Retinal pigment epithelial cell (primary cell): ENCODE measurements at regions not wholly inside any gene's neighbourhood (a gene's known extent, or its start where the extent isn't known, plus 50 kb on each side); places are given as distances from the start of the nearest gene placed in this dataset.

Source experiments
- DNase-seq: peaks from one replicate; pipeline ENCODE4 v3.0.0-alpha.2; 2010; ENCODE audit warnings: low read depth
- H3K4me3 ChIP-seq: 2 replicates; pipeline ENCODE4 v1.5.1; 2011; ENCODE audit warnings: mild to moderate bottlenecking, low read length, control low read depth, moderate library complexity
- TF ChIP-seq, protein P1 (sequence below): conservative IDR thresholded peaks from 2 replicates; pipeline ENCODE4 v1.5.1; 2011; ENCODE audit warnings: low read depth, low read length, control low read depth, inconsistent platforms

DNA sequence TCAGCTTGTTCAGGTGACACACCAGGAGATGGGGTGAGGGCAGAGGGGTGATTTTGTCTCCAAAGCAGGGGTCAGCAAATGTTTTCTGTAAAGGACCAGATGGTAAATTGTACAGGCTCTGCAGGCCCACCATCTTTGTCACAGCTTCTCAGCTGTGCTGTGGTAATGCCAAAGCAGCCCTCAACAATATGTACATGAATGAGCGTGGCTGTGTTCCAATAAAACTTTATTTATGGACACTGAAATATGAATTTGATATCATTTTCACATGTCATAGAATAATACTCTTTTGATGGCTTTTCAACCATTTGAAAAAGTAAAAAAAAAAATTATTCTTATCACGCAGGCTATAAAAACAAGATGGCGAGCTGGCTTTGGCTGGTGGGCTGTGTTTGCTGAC is 206.4 kb upstream of the RPL38 start:
- no peak overlapping the region for H3K4me3 ChIP-seq
- no peak for DNase-seq
- TF ChIP-seq, protein P1, sequence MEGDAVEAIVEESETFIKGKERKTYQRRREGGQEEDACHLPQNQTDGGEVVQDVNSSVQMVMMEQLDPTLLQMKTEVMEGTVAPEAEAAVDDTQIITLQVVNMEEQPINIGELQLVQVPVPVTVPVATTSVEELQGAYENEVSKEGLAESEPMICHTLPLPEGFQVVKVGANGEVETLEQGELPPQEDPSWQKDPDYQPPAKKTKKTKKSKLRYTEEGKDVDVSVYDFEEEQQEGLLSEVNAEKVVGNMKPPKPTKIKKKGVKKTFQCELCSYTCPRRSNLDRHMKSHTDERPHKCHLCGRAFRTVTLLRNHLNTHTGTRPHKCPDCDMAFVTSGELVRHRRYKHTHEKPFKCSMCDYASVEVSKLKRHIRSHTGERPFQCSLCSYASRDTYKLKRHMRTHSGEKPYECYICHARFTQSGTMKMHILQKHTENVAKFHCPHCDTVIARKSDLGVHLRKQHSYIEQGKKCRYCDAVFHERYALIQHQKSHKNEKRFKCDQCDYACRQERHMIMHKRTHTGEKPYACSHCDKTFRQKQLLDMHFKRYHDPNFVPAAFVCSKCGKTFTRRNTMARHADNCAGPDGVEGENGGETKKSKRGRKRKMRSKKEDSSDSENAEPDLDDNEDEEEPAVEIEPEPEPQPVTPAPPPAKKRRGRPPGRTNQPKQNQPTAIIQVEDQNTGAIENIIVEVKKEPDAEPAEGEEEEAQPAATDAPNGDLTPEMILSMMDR = no peak

DNA sequence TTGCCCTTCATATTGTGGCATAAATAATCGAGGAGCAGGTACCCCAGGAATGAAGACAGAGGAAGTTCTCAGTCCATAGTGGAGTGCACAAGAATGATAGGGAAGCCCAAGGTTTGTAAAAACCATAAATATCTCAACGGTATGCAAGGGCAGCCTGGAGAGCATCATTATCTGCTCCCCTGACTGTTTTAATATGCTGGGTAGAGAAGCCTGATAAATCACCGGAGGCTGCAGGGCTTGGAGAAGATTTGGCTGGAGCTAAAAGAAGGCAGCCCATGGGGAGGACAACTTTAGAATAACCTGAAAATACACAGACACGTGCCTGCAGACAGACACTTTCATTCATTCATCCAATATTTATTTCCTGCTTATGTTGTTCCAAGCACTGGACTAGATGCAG is 205.2 kb upstream of the RPL38 start:
- TF ChIP-seq, protein P1 = no peak
- H3K4me3 ChIP-seq = no peak overlapping the region
- no peak for DNase-seq

DNA sequence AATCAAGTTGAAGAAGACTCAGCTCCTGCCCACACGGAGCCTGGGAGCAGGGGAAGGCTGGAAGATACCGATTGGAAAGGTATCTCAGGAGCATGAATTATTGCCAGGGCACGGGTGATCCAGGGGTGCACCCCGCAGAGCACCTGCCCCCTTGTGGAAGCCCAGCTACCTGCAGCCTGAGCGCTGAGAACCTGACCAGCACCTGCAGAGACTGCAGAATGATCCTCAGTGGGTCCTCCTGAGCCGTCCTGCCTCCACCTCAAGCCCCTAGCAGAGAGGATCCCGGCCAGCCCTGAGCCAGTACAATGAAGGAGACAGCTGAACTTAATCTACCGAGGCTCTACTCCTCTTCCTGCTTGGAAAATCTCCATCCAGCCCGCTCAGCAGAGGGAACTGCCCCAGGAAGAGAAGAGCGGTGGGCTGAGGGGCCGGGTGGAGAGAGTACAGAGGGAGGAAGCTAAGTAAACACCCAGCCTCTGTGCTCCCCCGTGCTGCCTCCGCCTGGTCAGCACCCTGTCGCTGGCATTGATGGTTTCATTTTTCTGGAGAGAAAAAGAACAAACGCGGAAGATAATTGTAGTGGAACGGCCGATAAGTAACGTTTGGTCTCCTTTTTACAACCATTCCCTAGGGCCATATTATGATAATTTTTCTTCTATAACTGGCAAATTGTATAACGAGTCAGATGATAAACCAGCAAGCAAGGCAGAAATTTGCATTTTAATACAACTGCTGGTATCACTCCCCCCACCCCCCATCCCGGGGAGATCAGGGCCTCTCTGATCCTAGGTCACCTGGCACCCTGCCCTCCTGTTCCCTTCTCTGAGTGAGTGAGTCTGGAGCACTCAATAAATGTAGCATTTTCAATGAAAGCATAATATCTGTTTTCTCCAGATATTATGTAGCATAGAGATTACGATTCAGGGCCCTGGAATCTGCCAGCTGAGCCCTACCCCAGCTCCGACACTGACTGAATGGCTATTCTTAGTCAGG is 204.5 kb upstream of the RPL38 start:
- no peak overlapping the region for H3K4me3 ChIP-seq
- TF ChIP-seq, protein P1 = peak; percentile 56
- no peak for DNase-seq

DNA sequence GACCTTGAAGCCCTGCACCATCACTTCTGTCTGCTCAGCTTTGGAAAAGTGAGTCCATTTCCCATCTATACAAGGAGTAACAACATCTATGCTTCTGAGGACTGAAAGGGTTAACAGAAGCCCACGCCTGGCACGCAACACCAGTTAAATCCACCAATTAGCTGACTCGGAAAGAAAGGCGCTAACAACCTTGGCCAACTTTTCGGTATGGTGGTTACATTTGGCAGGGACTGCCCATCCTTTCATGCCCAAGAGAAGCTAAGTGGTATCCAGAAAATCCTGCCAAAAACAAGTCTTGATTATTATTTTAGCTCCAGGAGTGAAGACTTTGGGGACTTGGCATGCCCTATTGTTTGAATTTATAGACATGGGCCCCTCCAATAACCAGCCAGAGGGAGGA is 202.3 kb upstream of the RPL38 start:
- TF ChIP-seq, protein P1 = no peak
- H3K4me3 ChIP-seq = no peak overlapping the region
- DNase-seq = no peak

DNA sequence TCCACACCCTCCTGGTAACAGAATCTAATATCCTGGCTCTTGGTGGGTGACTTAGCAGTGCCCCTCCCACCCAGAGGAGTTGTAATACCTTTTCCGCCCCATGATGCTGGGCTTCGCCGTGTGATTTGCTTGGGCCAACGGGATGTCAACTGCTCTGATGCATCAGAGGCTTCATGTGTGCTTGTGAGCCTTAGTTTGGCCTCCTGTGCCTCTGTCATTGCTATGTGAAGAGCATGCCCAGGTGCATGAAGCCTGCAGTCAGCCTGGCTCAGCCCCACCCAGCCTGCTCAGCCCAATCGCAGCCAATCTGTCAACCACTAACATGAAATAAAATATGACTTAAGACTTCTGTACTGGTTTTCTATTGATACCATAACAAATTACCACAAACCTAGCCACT is 201.2 kb upstream of the RPL38 start:
- TF ChIP-seq, protein P1 = no peak
- DNase-seq = no peak

DNA sequence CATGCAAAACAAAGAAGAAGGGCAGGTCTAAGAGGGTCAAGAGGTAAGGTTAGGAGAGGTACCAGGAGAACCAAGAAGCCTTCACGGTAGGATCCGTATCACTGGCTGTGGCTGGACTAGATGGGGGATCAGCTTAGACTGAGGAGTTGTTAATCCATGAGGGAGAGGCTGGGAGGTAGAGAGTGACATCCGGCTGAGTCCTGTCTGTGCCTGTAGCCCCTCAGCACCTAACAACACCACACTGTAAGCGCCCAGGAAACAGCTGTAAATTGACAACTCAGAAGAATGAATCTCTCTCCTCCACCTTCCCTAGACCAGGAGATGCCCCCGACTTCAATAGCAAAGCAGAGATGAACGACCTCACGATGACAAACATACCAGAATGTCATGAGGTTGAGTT is 199.4 kb upstream of the RPL38 start:
- TF ChIP-seq, protein P1 = no peak
- H3K4me3 ChIP-seq = no peak overlapping the region
- DNase-seq = no peak

More for the DNA sequence above, 201.2 kb upstream of the RPL38 start:
- H3K4me3 ChIP-seq = no peak overlapping the region

DNA sequence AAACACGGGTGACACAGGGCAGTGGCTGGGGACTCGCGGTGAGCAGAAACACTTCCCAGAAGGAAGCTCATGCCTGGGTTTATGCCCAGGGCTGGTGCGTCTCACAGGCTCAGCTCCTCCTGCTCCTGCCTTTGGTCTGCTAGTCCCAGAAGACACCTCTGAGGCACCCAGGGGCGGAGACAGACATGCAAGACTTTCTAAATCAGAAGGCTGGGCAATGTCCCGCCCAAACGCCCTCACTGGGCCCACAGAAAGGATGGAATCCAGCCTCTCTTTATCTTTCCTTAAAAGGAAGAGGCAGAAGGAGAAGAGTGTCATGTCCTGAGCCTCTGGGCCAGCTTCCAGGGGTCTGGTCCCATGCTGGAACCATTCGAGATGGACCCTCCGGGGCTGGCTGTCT is 197.7 kb upstream of the RPL38 start:
- no peak for DNase-seq
- TF ChIP-seq, protein P1 = no peak
- no peak overlapping the region for H3K4me3 ChIP-seq
